IMR-90 (cell line): ENCODE measurements at regions not wholly inside any gene's neighbourhood (a gene's known extent, or its start where the extent isn't known, plus 50 kb on each side); places are given as distances from the start of the nearest gene placed in this dataset.

Experiments
- BHLHE40 ChIP-seq: fragments of 150-350 bp; IDR thresholded peaks from 2 replicates; pipeline ENCODE4 v1.6.1; 2016; ENCODE audit warnings: mild to moderate bottlenecking, low read depth, low read length
- CEBPB ChIP-seq: IDR thresholded peaks from 2 replicates; pipeline ENCODE4 v1.6.1; 2012; ENCODE audit warnings: low read depth, low read length, improper control_type of control experiment
- CHD1 ChIP-seq: IDR thresholded peaks from 2 replicates; pipeline ENCODE4 v1.6.1; 2012; ENCODE audit warnings: low read depth, low read length, improper control_type of control experiment
- FOS ChIP-seq: fragments of 150-350 bp; IDR thresholded peaks from 2 replicates; pipeline ENCODE4 v1.6.1; 2016; ENCODE audit warnings: low read depth, low read length
- MAFK ChIP-seq: IDR thresholded peaks from 2 replicates; pipeline ENCODE4 v1.6.1; 2012; ENCODE audit warnings: low read depth, low read length, improper control_type of control experiment
- MAZ ChIP-seq: IDR thresholded peaks from 2 replicates; pipeline ENCODE4 v1.6.1; 2012; ENCODE audit warnings: low read depth, mild to moderate bottlenecking, low read length, improper control_type of control experiment, moderate library complexity, borderline replicate concordance
- MXI1 ChIP-seq: IDR thresholded peaks from 2 replicates; pipeline ENCODE4 v1.6.1; 2012; ENCODE audit warnings: low read depth, mild to moderate bottlenecking, low read length, moderate library complexity, borderline replicate concordance
- POLR2A ChIP-seq: IDR thresholded peaks from 2 replicates; pipeline ENCODE4 v1.6.1; 2012; ENCODE audit warnings: mild to moderate bottlenecking, low read depth, low read length
- RAD21 ChIP-seq: IDR thresholded peaks from 2 replicates; pipeline ENCODE4 v1.6.1; 2012; ENCODE audit warnings: low read length, improper control_type of control experiment
- RCOR1 ChIP-seq: IDR thresholded peaks from 2 replicates; pipeline ENCODE4 v1.6.1; 2012; ENCODE audit warnings: mild to moderate bottlenecking, low read length, improper control_type of control experiment; ENCODE audit not compliant: insufficient replicate concordance
- RFX5 ChIP-seq: IDR thresholded peaks from 2 replicates; pipeline ENCODE4 v1.8.0; 2012; ENCODE audit warnings: low read depth, mild to moderate bottlenecking, low read length, moderate library complexity
- SMC3 ChIP-seq: fragments of 150-350 bp; IDR thresholded peaks from 2 replicates; pipeline ENCODE4 v1.6.1; 2016; ENCODE audit warnings: low read depth, mild to moderate bottlenecking, antibody characterized with exemption, low read length, moderate library complexity
- USF2 ChIP-seq: fragments of 150-350 bp; IDR thresholded peaks from 2 replicates; pipeline ENCODE4 v1.6.1; 2017; ENCODE audit warnings: mild to moderate bottlenecking, antibody characterized with exemption, low read length, low read depth
- TF ChIP-seq, protein P1 (sequence below): conservative IDR thresholded peaks from 2 replicates; pipeline ENCODE4 v1.5.1; 2012; ENCODE audit warnings: mild to moderate bottlenecking, low read depth, low read length, improper control_type of control experiment

DNA sequence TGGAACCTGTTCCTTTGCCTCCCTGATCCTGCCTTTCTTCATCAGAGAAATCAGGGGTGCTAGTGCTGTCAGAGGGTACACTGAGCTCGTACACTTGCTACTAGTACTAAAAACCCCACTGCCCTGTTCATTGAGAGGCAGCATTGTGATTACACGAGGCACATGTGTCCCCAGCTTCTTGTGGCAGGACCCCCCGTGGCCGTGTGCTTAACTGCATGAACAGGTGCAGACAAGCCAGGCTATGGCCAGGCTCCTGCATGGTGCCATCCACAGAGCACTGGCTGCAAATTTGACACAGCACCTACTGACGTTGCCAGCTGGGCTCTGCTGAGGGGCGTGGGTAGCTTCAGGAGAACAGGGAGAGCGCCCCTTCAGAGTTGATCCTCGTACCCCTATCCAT is 248.4 kb downstream of the GLI2 start:
- TF ChIP-seq, protein P1, sequence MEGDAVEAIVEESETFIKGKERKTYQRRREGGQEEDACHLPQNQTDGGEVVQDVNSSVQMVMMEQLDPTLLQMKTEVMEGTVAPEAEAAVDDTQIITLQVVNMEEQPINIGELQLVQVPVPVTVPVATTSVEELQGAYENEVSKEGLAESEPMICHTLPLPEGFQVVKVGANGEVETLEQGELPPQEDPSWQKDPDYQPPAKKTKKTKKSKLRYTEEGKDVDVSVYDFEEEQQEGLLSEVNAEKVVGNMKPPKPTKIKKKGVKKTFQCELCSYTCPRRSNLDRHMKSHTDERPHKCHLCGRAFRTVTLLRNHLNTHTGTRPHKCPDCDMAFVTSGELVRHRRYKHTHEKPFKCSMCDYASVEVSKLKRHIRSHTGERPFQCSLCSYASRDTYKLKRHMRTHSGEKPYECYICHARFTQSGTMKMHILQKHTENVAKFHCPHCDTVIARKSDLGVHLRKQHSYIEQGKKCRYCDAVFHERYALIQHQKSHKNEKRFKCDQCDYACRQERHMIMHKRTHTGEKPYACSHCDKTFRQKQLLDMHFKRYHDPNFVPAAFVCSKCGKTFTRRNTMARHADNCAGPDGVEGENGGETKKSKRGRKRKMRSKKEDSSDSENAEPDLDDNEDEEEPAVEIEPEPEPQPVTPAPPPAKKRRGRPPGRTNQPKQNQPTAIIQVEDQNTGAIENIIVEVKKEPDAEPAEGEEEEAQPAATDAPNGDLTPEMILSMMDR = no peak
- TF ChIP-seq FOS (no peak), USF2 (no peak), POLR2A (no peak), RFX5 (no peak), MAFK (no peak), BHLHE40 (no peak), RCOR1 (no peak), MAZ (no peak), MXI1 (no peak), RAD21 (no peak), CHD1 (no peak), SMC3 (no peak), CEBPB (no peak)
